Inferior parietal cortex (tissue), 1 donor: ENCODE measurements at regions not wholly inside any gene's neighbourhood (a gene's known extent, or its start where the extent isn't known, plus 50 kb on each side); places are given as distances from the start of the nearest gene placed in this dataset.
"Not testable (repeated sequence)": the region's sequence is repeated elsewhere in the genome, so short reads cannot be mapped to it uniquely, and the experiment has no call there.

ENCODE experiments used
- DNase-seq: peaks from one replicate; pipeline ENCODE4 v3.0.0-alpha.2; 2016; ENCODE audit errors: extremely low spot score

- not testable (repeated sequence) for DNase-seq
These were observed 50.5 kb upstream of the THOC3 start for GRCh38 chr5:176018598-176018997.

GRCh38 chr5:176020852-176021251 is 52.7 kb upstream of the THOC3 start:
- DNase-seq, result not testable (repeated sequence)

- DNase-seq, result not testable (repeated sequence)
These were observed 55.4 kb upstream of the THOC3 start for GRCh38 chr5:176023535-176023934.

GRCh38 chr5:176029445-176029844 is 61.3 kb upstream of the THOC3 start:
- not testable (repeated sequence) for DNase-seq

GRCh38 chr5:176030361-176031117 is 62.4 kb upstream of the THOC3 start:
- DNase-seq, result not testable (repeated sequence)

GRCh38 chr5:176031118-176031510 is 63.0 kb upstream of the THOC3 start:
- DNase-seq, result not testable (repeated sequence)

GRCh38 chr5:176033186-176033585 is 65.1 kb upstream of the THOC3 start:
- DNase-seq, result not testable (repeated sequence)

GRCh38 chr5:176034407-176035200 is 66.5 kb upstream of the THOC3 start:
- not testable (repeated sequence) for DNase-seq

GRCh38 chr5:176035201-176035530 is 67.1 kb upstream of the THOC3 start:
- not testable (repeated sequence) for DNase-seq

- DNase-seq, result not testable (repeated sequence)
These were observed 67.7 kb upstream of the THOC3 start for GRCh38 chr5:176035816-176036308.

GRCh38 chr5:176036391-176036790 is 68.3 kb upstream of the THOC3 start:
- not testable (repeated sequence) for DNase-seq

GRCh38 chr5:176037190-176037589 is 69.1 kb upstream of the THOC3 start:
- DNase-seq, result not testable (repeated sequence)

GRCh38 chr5:176040105-176040801 is 72.1 kb upstream of the THOC3 start:
- not testable (repeated sequence) for DNase-seq

- not testable (repeated sequence) for DNase-seq
These were observed 73.3 kb upstream of the THOC3 start for GRCh38 chr5:176041248-176041994.

GRCh38 chr5:176042020-176042658 is 74.0 kb upstream of the THOC3 start:
- not testable (repeated sequence) for DNase-seq

GRCh38 chr5:176043252-176043829 is 75.2 kb upstream of the THOC3 start:
- DNase-seq, result not testable (repeated sequence)

- DNase-seq, result not testable (repeated sequence)
These were observed 75.9 kb upstream of the THOC3 start for GRCh38 chr5:176043986-176044385.

- DNase-seq, result not testable (repeated sequence)
These were observed 76.3 kb upstream of the THOC3 start for GRCh38 chr5:176044431-176044830.

- DNase-seq, result not testable (repeated sequence)
These were observed 77.3 kb upstream of the THOC3 start for GRCh38 chr5:176045442-176045841.

GRCh38 chr5:176048671-176049070 is 80.6 kb upstream of the THOC3 start:
- DNase-seq, result not testable (repeated sequence)
